ENCODE measurements at regions not wholly inside any gene's neighbourhood (a gene's known extent, or its start where the extent isn't known, plus 50 kb on each side); places are given as distances from the start of the nearest gene placed in this dataset.

DNA sequence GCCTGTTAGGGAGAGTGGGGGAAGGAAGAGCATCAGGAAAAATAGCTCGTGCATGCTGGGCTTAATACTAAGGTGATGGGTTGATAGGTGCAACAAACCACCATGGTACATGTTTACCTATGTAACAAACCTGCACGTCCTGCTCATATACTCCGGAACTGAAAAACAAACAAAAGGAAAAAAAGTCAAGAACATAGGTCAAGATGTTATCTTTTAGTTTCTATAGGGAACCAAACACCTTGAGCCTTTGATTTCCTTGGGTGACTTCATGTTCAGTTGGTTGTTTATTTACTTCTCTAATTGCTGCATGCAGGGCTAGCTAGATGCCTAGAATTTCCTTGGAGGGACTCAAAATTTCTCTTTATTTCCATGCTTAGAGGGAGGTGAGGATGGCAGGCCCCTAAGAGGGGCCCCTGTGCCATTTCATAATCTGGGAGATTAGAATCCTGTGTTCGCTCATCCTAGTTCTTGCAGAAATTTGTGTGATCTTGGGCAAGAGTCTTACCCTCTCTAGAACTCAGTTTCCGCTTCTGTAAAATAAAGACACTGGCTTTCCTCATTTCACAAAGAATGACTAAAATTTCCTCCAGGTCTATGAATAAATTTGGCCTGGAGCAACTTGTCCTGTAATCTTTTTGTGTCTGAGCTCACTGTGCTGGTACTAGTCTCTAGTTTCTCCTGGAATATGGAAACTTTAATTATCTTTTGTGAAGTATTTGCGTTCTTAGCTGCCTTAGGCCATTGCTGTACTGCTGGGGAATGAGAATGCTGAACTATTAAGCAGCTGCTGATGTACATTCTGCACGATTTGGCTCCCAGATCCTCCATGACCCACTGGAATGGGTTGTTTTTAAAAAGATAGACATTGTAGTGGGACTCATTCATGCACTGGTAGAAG is 457.5 kb downstream of the EDEM1 start:
- no peak for TF ChIP-seq POLR2AphosphoS5 (IDR thresholded peaks at IDR 0.05)
- TF ChIP-seq, protein P1, sequence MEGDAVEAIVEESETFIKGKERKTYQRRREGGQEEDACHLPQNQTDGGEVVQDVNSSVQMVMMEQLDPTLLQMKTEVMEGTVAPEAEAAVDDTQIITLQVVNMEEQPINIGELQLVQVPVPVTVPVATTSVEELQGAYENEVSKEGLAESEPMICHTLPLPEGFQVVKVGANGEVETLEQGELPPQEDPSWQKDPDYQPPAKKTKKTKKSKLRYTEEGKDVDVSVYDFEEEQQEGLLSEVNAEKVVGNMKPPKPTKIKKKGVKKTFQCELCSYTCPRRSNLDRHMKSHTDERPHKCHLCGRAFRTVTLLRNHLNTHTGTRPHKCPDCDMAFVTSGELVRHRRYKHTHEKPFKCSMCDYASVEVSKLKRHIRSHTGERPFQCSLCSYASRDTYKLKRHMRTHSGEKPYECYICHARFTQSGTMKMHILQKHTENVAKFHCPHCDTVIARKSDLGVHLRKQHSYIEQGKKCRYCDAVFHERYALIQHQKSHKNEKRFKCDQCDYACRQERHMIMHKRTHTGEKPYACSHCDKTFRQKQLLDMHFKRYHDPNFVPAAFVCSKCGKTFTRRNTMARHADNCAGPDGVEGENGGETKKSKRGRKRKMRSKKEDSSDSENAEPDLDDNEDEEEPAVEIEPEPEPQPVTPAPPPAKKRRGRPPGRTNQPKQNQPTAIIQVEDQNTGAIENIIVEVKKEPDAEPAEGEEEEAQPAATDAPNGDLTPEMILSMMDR (IDR thresholded peaks at IDR 0.05), result no peak
- TF ChIP-seq POLR2A (IDR thresholded peaks at IDR 0.05), result no peak

All from stomach (tissue), 4 donors.